Neural crest cell (in vitro differentiated cells): ENCODE measurements at regions not wholly inside any gene's neighbourhood (a gene's known extent, or its start where the extent isn't known, plus 50 kb on each side); places are given as distances from the start of the nearest gene placed in this dataset.
A peak's percentile ranks its signal among the peaks of the same experiment; 100 is the strongest.

ENCODE experiments used
- DNase-seq: peaks from one replicate; pipeline ENCODE4 v3.0.0; 2021; ENCODE audit warnings: low read depth, mixed read lengths, low spot score
- H3K27ac Mint-ChIP-seq: one replicate; pipeline ENCODE4 v1.8.0; 2021; ENCODE audit warnings: mild to moderate bottlenecking, mixed read lengths; ENCODE audit not compliant: unreplicated experiment
- H3K27me3 Mint-ChIP-seq: 2 replicates; pipeline ENCODE4 v1.8.0; 2021; ENCODE audit warnings: low read depth, mild to moderate bottlenecking, mixed read lengths
- H3K36me3 Mint-ChIP-seq: 2 replicates; pipeline ENCODE4 v1.8.0; 2021; ENCODE audit warnings: low read depth, mild to moderate bottlenecking, mixed read lengths
- H3K4me1 Mint-ChIP-seq: 2 replicates; pipeline ENCODE4 v1.8.0; 2021; ENCODE audit warnings: mixed read lengths
- H3K4me3 Mint-ChIP-seq: one replicate; pipeline ENCODE4 v1.8.0; 2021; ENCODE audit warnings: mild to moderate bottlenecking, mixed read lengths
- H3K9me3 Mint-ChIP-seq: 2 replicates; pipeline ENCODE4 v1.8.0; 2021; ENCODE audit warnings: mixed read lengths
- TF ChIP-seq, protein P1 (sequence below): fragments of 200-600 bp; sonication (generic); conservative IDR thresholded peaks from 2 replicates; pipeline ENCODE4 v1.5.0; 2021; ENCODE audit warnings: antibody characterized with exemption, mild to moderate bottlenecking

DNA sequence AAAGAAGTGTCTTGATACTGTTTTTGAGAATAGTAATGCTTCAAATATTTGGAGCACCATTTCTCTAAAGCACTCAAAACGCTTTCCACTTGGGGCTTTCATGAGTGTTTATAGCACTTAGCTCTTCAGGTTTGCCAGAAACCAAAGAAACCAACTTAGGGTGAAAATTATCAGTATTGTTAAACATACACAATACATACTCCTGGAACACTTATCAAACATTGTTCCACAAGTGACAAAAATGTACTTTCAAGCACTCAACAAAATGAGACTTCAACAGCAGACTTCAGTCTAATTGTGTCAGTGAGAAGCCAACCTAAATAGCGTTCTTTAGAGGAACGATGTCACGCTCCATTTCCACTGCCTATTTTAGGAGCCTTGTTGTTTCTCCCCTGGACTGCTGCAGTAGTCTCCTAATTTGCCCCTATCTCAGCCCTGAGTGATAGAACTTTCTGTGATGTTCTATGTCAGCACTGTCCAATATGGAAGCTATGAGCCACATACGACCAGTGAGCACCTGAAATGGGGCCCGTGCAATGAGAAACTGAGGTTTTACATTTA is 461.3 kb downstream of the KIF16B start:
- no peak for DNase-seq
- peaks cover 9% of the 10 kb centered on the region for H3K9me3 Mint-ChIP-seq
- TF ChIP-seq, protein P1, sequence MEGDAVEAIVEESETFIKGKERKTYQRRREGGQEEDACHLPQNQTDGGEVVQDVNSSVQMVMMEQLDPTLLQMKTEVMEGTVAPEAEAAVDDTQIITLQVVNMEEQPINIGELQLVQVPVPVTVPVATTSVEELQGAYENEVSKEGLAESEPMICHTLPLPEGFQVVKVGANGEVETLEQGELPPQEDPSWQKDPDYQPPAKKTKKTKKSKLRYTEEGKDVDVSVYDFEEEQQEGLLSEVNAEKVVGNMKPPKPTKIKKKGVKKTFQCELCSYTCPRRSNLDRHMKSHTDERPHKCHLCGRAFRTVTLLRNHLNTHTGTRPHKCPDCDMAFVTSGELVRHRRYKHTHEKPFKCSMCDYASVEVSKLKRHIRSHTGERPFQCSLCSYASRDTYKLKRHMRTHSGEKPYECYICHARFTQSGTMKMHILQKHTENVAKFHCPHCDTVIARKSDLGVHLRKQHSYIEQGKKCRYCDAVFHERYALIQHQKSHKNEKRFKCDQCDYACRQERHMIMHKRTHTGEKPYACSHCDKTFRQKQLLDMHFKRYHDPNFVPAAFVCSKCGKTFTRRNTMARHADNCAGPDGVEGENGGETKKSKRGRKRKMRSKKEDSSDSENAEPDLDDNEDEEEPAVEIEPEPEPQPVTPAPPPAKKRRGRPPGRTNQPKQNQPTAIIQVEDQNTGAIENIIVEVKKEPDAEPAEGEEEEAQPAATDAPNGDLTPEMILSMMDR = no peak
- no peak overlapping the region for H3K27ac Mint-ChIP-seq
- peaks cover 29% of the 10 kb centered on the region for H3K4me1 Mint-ChIP-seq
- H3K27me3 Mint-ChIP-seq = no peaks in the 10 kb centered on the region
- H3K4me3 Mint-ChIP-seq = no peak overlapping the region
- peaks cover 6% of the 10 kb centered on the region for H3K36me3 Mint-ChIP-seq

DNA sequence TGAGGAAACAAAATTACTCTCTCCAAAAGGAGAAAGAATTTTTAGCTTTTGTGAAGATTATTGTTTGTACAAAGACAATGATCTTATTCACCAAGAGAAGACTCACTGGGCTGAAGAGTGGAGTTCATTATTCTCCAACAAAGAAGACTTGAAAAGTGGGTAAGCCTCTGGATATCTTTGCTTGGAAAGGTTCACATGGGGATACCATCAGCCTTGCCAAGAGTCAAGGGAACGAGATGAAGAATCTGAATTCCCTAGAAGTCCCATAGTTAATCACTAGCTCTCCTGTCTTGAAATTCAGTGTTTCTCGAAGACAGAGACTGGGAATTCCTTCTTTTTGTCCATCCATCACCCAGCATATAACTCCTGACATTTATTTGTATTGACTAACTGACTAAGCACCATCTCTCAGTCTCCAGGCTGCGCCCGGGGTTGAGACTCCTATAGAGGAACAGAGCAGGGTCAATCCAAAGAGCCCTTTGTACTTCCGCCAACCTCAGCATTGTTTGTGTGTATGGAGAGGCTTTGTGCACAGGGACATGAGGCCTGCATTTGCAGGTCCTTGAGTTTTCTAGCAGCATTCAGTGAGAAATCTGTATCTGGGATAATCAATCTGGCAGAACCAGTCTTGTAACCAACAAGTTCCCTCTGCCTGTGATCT is 461.9 kb downstream of the KIF16B start:
- Mint-ChIP-seq H3K4me3 (no peak overlapping the region), H3K27me3 (no peaks in the 10 kb centered on the region), H3K27ac (peak overlapping the region; percentile 94), H3K9me3 (peaks cover 9% of the 10 kb centered on the region), H3K4me1 (peaks cover 34% of the 10 kb centered on the region), H3K36me3 (peaks cover 6% of the 10 kb centered on the region)
- DNase-seq = no peak
- TF ChIP-seq, protein P1 = no peak

DNA sequence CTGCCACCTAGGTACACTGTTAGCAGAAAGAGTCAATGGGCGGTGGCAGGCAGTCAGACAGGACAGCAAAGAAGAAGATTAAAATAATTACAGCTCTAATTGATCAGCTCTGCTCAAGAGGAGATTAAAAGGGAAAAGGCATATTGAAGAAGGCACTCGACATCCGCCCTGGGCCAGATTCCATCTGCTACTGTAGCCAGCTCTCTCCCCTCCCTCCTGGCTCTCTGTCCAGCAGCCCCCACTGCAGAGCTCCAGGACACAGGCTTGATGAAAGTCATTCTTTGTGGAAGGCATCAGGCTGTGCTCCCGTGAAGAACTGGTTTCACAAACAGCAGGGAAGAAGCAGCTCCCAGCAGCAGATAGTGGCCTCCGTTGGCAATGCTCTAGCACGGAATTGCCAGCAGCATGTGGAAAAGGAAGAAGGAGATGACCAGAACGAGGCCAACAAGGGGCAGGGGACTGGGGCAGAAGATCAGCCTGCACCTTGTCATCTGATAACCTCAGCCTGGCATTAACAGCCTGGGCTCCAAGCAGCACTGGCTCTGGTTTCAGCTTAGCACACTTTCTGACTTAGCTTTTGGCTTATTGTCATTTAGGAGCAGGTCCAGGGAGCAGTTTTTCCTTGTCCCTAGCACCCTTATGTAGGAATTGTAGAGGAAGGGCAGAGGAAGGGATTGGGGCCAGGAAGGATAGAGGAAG is 465.9 kb downstream of the KIF16B start:
- H3K27me3 Mint-ChIP-seq = no peaks in the 10 kb centered on the region
- H3K27ac Mint-ChIP-seq = peak overlapping the region; percentile 59
- peaks cover 11% of the 10 kb centered on the region for H3K9me3 Mint-ChIP-seq
- DNase-seq = no peak
- TF ChIP-seq, protein P1 = no peak
- peaks cover 6% of the 10 kb centered on the region for H3K36me3 Mint-ChIP-seq
- peaks cover 34% of the 10 kb centered on the region for H3K4me1 Mint-ChIP-seq
- no peak overlapping the region for H3K4me3 Mint-ChIP-seq

DNA sequence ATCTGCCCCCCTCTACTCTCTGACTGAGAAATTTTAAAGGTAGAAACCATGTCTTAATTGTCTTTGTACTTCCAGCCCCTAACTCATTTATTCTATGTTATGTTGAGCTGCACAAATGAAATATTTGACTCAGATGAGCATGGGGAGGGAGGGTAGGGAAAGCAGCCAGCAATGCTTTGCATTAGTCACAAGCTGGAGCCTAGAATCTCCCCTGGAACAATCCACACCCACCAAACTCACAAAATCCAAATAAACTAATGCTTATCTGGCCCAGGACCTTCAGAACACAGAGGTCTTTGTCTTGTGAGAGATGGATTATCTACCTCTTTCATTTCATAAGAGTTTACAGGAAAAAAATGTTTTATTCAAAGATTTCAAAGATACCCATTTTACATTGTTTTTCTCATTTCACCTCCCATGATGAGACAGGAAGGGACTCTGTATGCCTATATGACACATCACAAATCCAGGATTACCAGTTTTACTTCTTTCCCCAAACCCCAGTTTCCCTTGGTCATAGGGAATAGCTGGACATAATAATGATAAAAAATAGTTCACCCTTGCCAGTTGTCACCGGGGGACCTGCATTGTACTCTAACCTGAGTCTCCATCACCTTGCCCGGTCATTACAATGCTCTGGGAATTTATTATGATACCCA is 466.9 kb downstream of the KIF16B start:
- H3K4me3 Mint-ChIP-seq = no peak overlapping the region
- H3K4me1 Mint-ChIP-seq = peaks cover 27% of the 10 kb centered on the region
- no peak overlapping the region for H3K27ac Mint-ChIP-seq
- no peak for DNase-seq
- H3K9me3 Mint-ChIP-seq = peaks cover 8% of the 10 kb centered on the region
- H3K36me3 Mint-ChIP-seq = peaks cover under 1% of the 10 kb centered on the region
- no peaks in the 10 kb centered on the region for H3K27me3 Mint-ChIP-seq
- TF ChIP-seq, protein P1 = no peak

DNA sequence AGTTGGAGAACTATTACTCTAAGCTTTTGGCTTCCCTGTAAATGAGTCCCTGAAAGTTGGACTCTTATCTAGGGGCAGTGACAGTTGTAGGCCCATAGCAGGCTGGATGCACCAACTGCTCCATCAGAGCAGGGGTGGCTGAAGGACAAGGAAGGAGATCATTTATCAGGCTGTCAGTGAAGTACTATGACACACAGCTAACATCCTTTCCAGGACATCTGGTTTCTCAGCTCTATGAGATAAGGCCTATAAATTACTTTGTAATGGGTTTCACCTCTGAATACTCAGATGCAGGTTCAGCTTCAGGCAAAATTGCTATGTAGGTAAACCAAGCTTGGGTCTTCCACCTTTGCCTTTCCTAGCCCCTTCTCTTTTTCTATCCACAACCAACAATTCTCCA is 468.5 kb downstream of the KIF16B start:
- Mint-ChIP-seq H3K27me3 (no peaks in the 10 kb centered on the region), H3K36me3 (no peaks in the 10 kb centered on the region), H3K4me3 (no peak overlapping the region), H3K9me3 (peaks cover 3% of the 10 kb centered on the region), H3K27ac (no peak overlapping the region), H3K4me1 (peaks cover 16% of the 10 kb centered on the region)
- no peak for DNase-seq
- TF ChIP-seq, protein P1 = no peak
